ENCODE measurements at regions not wholly inside any gene's neighbourhood (a gene's known extent, or its start where the extent isn't known, plus 50 kb on each side); places are given as distances from the start of the nearest gene placed in this dataset.

GRCh38 chr11:110038201-110038600, 55.0 kb upstream of the ZC3H12C start (continued):
- TF ChIP-seq PBX3 (CRISPR knock-in tag; IDR thresholded peaks at IDR 0.05; ENCODE audit: borderline replicate concordance), result no peak

Measured in HepG2 (cell line).